GM19240 (cell line): ENCODE measurements at regions not wholly inside any gene's neighbourhood (a gene's known extent, or its start where the extent isn't known, plus 50 kb on each side); places are given as distances from the start of the nearest gene placed in this dataset.

Experiments used
- DNase-seq: peaks from one replicate; pipeline ENCODE4 v3.0.0; 2011; ENCODE audit warnings: low spot score; ENCODE audit not compliant: insufficient read length

DNA sequence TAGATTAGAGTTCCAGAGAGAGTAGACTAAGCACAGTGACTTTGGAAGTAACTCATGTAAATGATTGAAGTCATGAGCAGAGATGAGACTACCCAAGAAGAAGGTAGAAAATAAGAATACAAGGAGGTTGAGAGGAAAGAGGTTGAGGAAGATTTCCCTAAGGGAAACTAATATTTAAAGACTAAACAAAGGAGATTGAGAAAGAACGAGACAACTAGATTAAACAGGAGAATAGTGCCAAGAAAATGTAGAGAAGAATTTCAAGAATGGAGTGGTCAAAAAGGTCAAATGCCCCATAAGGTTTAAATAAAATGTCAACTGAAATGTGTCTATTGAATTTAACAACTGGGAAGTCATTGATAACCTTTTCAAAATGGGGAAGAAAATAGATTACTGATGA, 59.0 kb downstream of the RPS29 start:
- no peak for DNase-seq

GRCh38 chr14:49526101-49526500, 60.1 kb downstream of the RPS29 start:
- no peak for DNase-seq

- no peak for DNase-seq
Observed at GRCh38 chr14:49516286-49516685, 69.9 kb downstream of the RPS29 start.

DNA sequence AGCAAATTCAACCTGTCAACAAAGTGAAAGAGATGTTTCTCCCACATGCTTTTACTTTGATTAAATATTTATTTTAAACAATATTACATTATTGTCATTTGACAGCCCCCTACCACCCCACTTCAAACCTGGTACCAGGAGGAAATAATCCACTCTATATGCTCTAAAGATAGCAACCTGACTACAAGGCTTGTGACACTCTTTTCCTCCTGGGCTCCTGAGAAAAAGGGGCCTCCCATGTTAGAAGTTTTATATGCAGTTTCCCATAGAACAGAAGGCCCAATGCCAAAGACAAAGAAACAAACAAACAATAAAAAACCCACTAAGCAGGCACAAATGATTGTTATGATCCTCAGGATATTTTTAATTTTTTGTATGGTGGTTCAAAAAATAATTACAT, 73.6 kb downstream of the RPS29 start:
- DNase-seq, result no peak

DNA sequence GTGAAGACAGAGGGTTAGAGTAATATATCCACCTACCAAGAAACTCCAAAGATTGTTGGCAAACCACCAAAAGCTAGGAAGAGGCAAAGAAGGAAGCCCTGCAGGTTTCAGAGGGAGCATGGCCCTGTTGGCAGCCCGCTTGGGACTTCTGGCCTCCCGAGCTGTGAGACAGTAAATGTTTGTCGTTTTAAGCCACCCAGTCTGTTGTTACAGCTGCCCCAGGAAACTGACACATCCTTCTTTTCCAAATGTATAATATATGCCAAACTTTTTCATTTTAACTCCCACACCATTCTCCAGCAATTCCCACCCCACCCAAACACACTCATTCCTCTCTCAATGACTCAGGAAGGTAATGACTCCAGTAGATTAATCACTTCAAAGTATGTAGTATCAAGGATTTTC, 74.0 kb downstream of the RPS29 start:
- no peak for DNase-seq

DNA sequence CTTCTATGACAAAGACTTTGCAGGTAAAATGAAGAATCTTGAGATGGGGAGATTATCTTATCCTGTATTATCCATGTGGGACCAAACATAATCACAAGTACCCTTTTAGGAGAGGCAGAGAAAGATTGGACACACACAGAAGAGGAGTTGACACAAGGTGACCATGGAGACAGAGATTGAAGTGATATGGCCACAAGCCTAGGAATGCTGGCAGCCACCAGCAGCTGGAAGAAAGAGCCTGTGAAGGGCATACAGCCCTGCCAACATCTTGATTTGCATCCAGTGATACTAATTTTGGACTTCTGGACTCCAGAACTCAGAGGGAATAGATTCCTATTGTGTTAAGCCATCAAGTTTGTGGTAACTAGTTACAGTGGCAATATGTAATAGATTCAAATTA, 78.1 kb downstream of the RPS29 start:
- no peak for DNase-seq

GRCh38 chr14:49506650-49507049, 79.5 kb downstream of the RPS29 start:
- DNase-seq, result no peak

DNA sequence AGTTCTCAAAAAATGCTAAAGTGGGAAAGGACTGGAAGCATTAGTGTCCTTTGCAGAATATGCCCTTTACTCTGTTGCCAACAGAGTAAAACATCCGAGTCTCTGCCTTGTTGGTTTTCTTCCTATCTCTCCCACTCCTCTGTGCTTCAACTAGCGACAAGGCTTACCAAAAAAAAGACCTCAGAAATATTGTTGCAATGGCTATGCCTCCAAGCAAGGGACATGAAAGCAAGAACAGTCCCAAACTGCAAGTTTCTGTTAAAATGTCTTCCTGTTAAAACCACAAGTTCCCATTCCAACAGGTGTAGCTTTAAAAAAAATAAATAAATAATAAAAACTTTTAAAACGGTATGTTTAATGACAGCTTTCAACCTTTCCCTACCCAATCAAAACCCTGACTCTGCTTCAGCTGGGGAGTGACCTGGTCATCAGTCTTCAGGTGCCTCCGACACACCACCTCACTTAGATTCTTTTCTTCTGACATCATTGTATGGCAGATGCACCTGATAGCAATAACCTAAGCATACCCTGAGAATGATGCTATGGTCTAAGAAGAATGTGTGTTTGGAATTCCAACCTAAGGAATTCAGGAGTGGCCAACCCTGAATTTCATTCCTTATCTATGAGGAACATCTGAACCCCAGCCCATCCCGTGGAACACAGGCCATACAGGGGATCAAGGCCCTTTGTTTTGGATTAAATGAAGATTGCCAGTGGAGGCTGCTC, 81.0 kb downstream of the RPS29 start:
- DNase-seq, result no peak

- peak; percentile 8 for DNase-seq
Observed at GRCh38 chr14:49497725-49498348, 88.3 kb downstream of the RPS29 start.

DNA sequence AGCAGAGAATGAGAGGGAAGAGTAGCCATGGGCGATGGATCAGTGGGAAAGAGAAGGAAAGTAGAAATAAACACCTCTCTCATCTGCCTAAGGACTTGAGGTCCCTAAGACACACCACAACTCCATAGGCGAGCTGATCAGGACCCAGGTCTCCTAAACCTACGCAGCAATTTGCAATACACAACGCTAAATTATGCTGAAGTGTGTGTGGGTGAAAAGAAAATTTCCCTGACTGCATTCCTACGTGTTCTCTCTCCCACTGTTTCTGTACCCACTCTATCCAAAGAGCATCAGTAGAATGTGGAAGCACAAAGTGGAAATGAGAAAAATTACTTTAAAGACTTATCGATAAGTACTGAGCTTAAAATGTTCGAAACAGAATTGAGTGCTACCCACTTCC, 88.9 kb downstream of the RPS29 start:
- DNase-seq, result no peak

DNA sequence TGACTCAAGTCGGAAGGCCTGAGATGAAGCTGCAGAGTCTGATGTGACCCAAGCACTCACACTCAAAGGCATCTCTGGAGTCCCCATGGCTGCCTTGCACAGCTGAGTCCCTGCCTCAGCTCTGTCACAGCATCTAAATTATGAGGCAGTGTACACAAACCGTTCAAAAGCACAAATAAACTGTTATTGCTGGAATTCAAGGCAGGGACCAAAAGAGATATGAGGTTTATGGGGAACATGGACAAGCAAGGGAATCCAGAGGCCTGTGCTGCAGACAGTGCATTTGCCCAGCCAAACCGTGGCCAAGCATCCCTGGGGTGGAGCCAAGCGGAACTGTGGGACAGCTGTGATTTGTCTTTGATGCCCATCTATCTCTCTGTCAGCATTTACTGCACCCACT, 91.3 kb downstream of the RPS29 start:
- DNase-seq, result no peak

- DNase-seq, result no peak
Observed at GRCh38 chr14:49493557-49493956, 92.6 kb downstream of the RPS29 start.

DNA sequence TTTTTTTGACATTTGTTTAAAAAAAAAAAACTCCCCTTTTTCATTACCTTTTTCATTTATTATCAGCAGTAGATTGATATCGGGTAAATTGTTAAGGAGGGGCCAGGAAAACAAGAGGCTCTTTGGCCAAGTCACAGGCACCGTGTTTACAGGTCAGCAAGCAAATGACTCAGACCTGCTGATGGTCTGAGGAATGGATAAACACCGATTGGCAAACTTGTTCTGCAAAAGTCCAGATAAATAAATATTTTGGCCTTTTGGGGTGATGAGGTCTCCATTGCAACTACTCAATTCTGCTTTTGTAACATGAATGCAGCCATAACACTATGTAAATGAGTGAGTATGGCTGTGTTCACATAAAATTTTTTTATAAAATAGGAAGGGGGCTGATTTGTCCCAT, 94.0 kb downstream of the RPS29 start:
- DNase-seq, result no peak

DNA sequence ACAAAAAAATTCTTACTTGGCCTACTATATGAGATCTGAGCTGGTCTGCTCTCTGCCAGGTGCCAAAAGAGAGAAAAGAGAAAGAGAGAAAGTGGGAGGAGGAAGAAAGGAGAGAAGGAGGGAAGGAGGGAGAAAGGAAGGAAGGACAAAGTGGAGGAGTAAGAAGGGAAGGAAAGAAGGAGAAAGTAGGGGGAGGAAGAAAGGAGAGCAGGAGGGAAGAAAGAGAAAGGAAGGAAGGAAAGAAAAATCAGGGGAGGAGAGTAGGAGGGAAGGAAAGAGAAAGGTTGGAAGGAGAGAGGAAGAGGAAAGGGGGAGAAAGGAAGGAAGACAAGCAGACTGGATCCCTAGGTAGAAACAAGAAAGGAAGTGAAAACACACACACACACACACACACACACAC, 96.8 kb downstream of the RPS29 start:
- no peak for DNase-seq

DNA sequence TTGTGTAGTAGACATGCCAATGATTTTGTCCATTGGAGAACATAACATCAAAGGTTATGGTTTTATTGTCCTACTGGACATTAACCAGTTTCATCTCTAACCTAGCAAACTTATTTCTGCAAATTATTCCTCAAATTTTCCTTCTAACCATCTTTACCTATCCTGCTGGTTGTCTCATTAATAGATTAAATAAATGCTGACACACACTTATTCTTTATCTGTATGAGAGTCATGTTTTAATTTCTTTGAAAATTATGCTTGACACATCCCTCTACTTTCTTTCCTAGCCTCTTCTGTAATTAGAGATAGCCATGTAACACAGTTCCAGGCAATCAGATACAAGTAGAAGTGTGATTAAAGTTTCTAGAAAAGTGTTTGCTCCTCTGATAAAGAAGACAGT, 98.9 kb downstream of the RPS29 start:
- no peak for DNase-seq

DNA sequence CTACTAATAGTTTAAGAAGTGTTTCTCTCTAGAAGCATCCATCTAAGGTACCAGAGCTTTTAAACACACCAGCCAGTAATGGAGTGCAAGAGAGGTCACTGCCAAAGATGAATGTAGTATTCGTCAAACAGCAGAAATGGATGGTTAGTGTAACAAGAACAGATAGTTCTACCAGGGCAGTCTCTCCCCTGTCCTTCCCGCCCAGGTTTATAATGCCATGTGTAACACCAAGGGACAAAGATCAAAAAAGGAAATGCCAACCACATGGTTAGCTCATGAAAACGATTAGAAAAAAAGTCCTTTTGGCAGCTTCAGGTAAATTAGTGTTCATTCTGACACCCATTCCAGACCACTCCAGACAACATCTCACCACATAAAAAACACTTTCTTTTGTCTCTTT, 100.9 kb downstream of the RPS29 start:
- no peak for DNase-seq

DNA sequence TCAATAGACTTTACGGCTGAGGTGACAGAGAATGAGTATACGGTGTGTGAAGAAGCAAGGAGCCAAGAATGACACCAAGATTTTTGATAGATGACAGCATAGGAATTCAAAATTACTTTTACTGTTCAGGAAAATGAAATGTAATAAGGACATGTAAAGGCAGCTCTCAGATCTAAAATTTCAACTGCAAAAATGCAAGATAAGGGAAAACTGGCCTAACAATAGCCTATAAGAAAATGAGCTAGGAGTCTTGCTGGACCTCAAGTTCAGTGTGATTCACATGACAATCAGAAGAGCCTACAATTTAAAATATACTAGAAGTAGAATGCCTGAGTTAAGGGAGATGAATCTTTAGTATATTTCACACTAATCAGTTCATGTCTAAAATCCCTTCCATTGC, 102.0 kb downstream of the RPS29 start:
- no peak for DNase-seq

GRCh38 chr14:49483268-49483667, 102.9 kb downstream of the RPS29 start:
- DNase-seq, result no peak

GRCh38 chr14:49480979-49481498, 105.1 kb downstream of the RPS29 start:
- no peak for DNase-seq

GRCh38 chr14:49480053-49480760, 106.0 kb downstream of the RPS29 start:
- no peak for DNase-seq

DNA sequence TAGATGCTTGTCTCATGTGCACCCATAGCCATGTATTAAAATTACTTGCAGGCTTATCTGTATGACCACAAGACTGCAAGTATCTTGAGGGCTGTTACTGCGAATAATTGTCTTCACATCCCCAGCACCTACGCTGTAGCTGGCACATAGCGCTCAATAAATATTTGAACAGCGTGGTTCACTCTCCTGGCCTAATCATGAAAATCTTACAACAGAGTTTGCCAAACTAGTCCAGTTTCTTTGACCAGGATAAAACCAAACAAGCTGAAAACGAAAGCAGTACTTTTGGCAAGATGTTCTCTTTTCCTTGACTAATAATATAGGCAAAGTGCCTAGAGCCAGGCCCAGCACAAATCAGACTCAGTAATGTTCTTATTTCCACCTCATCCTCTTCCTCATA, 106.7 kb downstream of the RPS29 start:
- DNase-seq, result no peak

- no peak for DNase-seq
Observed at GRCh38 chr14:49478784-49479183, 107.4 kb downstream of the RPS29 start.

DNA sequence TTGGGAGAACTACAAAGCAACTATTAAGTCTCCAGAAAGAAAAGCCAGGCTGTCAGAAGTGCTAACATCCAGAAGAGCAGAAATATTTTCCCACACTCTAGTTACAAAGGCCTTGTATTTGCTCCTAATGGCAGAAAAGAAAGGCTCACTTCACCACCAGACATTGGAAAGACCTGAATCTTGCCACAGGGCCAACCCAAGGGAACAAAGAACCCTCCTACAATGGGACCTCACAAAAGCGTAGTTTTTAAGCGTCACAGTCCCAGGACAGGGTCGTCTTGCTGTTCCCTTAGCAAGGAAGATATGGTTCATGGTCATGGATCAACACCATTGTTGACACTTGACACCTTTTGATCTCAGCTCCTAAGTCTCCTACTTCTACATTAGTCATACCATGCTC, 119.1 kb downstream of the RPS29 start:
- no peak for DNase-seq
